Right atrium auricular region (tissue), 2 donors: ENCODE measurements at regions not wholly inside any gene's neighbourhood (a gene's known extent, or its start where the extent isn't known, plus 50 kb on each side); places are given as distances from the start of the nearest gene placed in this dataset.

Experiments
- DNase-seq: peaks from one replicate; pipeline ENCODE4 v3.0.0-alpha.2; 2019; ENCODE audit warnings: low spot score
- H3K27ac ChIP-seq, 2 donors: fragments of 200-600 bp; sonication (generic); 1 replicate in 1 of 2; 2 replicates in 1 of 2; pipeline ENCODE4 v1.5.1; 2016 to 2019
- H3K27me3 ChIP-seq, 2 donors: fragments of 200-600 bp; sonication (generic); one replicate each; pipeline versions ENCODE4 v1.5.1 to v1.6.0; 2017 to 2019
- H3K36me3 ChIP-seq: fragments of 200-600 bp; sonication (generic); one replicate; pipeline ENCODE4 v1.5.1; 2016
- H3K4me1 ChIP-seq, 2 donors: fragments of 200-600 bp; sonication (generic); one replicate each; pipeline versions ENCODE4 v1.5.1 to v1.6.0; 2017 to 2019
- H3K4me3 ChIP-seq, 2 donors: fragments of 200-600 bp; sonication (generic); 1 replicate in 1 of 2; 2 replicates in 1 of 2; pipeline ENCODE4 v1.5.1; 2017 to 2019; ENCODE audit warnings: mild to moderate bottlenecking in 1 of 2, moderate library complexity in 1 of 2
- H3K9me3 ChIP-seq, 2 donors: fragments of 200-600 bp; sonication (generic); one replicate each; pipeline ENCODE4 v1.5.1; 2019
- CTCF ChIP-seq, 2 donors: fragments of 200-600 bp; sonication (generic); IDR thresholded peaks; one replicate each; pipeline ENCODE4 v1.5.1; 2019; ENCODE audit warnings: antibody characterized with exemption in 2 of 2

- no peaks in the 10 kb centered on the region for H3K36me3 ChIP-seq
- H3K27me3 ChIP-seq, result no peaks in the 10 kb centered on the region
- H3K4me1 ChIP-seq, result no peaks in the 10 kb centered on the region
- DNase-seq, result no peak
- H3K4me3 ChIP-seq, result no peak overlapping the region
- TF ChIP-seq CTCF (IDR thresholded peaks at IDR 0.05), result no peak
- no peak overlapping the region for H3K27ac ChIP-seq
- H3K9me3 ChIP-seq, result no peaks in the 10 kb centered on the region
Observed at GRCh38 chr20:20892328-20892727, 179.9 kb upstream of the RALGAPA2 start.

GRCh38 chr20:20890751-20891150, 178.3 kb upstream of the RALGAPA2 start:
- no peak for TF ChIP-seq CTCF (IDR thresholded peaks at IDR 0.05)
- Histone ChIP-seq H3K4me1 (no peaks in the 10 kb centered on the region), H3K27ac (no peak overlapping the region), H3K36me3 (no peaks in the 10 kb centered on the region), H3K27me3 (no peaks in the 10 kb centered on the region), H3K4me3 (no peak overlapping the region), H3K9me3 (no peaks in the 10 kb centered on the region)
- DNase-seq, result no peak

- no peak for TF ChIP-seq CTCF (IDR thresholded peaks at IDR 0.05)
- H3K27me3 ChIP-seq, result no peaks in the 10 kb centered on the region
- no peaks in the 10 kb centered on the region for H3K36me3 ChIP-seq
- no peaks in the 10 kb centered on the region for H3K9me3 ChIP-seq
- H3K27ac ChIP-seq, result no peak overlapping the region
- H3K4me1 ChIP-seq, result no peaks in the 10 kb centered on the region
- no peak overlapping the region for H3K4me3 ChIP-seq
- no peak for DNase-seq
Observed at GRCh38 chr20:20888936-20889335, 176.5 kb upstream of the RALGAPA2 start.

GRCh38 chr20:20888266-20888656, 175.8 kb upstream of the RALGAPA2 start:
- no peak for DNase-seq
- H3K4me1 ChIP-seq, result no peaks in the 10 kb centered on the region
- no peaks in the 10 kb centered on the region for H3K36me3 ChIP-seq
- H3K4me3 ChIP-seq, result no peak overlapping the region
- no peaks in the 10 kb centered on the region for H3K9me3 ChIP-seq
- no peak for TF ChIP-seq CTCF (IDR thresholded peaks at IDR 0.05)
- H3K27ac ChIP-seq, result no peak overlapping the region
- H3K27me3 ChIP-seq, result no peaks in the 10 kb centered on the region

GRCh38 chr20:20887593-20888265, 175.3 kb upstream of the RALGAPA2 start:
- DNase-seq, result no peak
- no peaks in the 10 kb centered on the region for H3K27me3 ChIP-seq
- no peak for TF ChIP-seq CTCF (IDR thresholded peaks at IDR 0.05)

GRCh38 chr20:20881808-20882207, 169.4 kb upstream of the RALGAPA2 start:
- Histone ChIP-seq H3K27ac (no peak overlapping the region), H3K9me3 (no peaks in the 10 kb centered on the region), H3K36me3 (no peaks in the 10 kb centered on the region), H3K27me3 (no peaks in the 10 kb centered on the region), H3K4me3 (no peak overlapping the region), H3K4me1 (no peaks in the 10 kb centered on the region)
- no peak for DNase-seq
- TF ChIP-seq CTCF (IDR thresholded peaks at IDR 0.05), result no peak

More at GRCh38 chr20:20887593-20888265, 175.3 kb upstream of the RALGAPA2 start:
- H3K9me3 ChIP-seq, result no peaks in the 10 kb centered on the region
- no peak overlapping the region for H3K4me3 ChIP-seq
- H3K4me1 ChIP-seq, result no peaks in the 10 kb centered on the region
- no peak overlapping the region for H3K27ac ChIP-seq
- no peaks in the 10 kb centered on the region for H3K36me3 ChIP-seq
